ENCODE measurements at regions not wholly inside any gene's neighbourhood (a gene's known extent, or its start where the extent isn't known, plus 50 kb on each side); places are given as distances from the start of the nearest gene placed in this dataset.

DNA sequence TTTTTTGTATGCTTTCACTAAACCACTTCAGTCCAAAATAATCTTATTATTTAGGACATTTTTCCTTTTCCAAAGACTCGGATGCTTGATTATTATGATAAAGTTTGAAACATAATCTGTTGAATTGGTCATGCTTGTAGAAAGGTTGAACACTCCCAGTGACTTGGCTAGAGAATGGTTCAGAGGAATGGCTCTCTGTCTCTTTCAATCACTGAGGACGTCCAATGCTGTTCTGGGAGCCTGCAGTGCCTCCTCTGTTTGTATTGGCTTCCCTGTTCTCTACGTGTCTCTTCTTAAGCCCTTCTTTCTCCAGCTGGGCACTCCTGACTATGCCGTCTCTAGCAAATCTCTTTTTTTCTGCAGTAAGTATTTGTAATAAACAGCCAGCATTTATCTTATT lies 369.0 kb upstream of the DYNLRB2 start:
- no peak for DNase-seq

DNA sequence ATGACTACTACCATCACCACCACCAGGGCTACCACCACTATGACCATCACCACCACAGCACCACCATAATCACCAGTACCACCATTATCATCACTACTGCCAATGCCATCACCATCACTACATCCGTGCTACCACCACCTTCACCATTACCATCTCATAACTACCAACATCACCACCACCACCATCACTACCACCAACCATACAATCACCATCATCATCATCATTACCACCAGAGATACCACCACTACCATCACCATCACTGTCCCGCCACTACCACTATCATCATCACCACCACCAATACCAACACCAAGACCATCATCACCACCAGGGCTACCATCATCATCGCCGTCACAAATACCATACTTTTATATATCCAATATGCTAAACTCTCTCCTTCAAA lies 369.6 kb upstream of the DYNLRB2 start:
- no peak for DNase-seq

DNA sequence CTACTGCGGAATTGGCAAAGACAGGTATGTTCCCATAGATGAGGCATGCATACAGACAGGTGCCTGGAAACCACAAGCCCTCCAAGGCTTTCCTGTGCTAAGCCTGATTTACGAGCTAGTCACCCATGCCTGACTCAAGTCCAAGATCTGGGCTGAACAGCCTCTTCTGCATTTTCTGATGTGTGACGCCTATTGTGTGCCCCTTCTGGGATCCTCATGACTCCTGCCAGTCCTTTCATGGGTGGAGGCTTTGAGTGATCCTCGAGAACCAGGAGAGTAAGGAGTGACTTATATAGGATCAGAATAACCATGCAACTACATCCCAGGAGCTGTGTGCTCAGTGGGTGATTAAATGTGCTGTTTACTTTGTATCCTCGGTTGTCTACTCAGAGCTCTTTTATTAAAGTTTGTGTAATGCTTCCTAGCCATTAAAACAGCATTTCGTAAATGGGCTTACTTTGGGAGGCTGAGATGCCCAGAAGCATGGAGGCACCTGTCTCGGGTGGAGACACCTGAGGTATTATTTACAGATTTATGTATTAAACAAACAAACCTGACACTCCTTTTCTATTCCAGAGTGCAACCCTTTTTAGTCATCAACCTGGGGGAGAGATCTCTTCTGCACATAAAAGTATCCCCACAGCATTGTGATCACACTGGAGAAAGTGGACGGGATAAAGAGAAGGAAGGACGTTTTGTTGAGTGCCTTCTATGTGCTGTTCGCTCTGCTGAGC lies 373.0 kb upstream of the DYNLRB2 start:
- no peak for DNase-seq

DNA sequence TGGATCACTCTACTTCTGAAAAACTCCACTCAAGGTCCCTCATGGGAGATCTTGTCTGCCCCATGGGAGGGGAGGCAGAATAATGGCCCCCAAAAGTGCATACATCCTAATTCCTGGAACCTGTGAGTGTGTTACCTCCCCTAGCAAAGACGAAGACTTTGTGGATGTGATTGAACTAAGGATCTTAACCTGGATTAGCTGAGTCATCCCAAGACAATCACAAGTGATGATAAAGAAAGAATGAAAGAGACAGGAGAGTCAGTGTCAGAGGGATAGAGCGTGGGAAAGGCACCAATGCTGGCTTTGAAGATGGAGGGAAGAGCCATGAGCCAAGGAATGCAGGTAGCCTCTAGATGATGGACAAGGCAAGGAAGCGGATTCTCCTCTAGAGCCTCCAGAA lies 374.7 kb upstream of the DYNLRB2 start:
- no peak for DNase-seq

DNA sequence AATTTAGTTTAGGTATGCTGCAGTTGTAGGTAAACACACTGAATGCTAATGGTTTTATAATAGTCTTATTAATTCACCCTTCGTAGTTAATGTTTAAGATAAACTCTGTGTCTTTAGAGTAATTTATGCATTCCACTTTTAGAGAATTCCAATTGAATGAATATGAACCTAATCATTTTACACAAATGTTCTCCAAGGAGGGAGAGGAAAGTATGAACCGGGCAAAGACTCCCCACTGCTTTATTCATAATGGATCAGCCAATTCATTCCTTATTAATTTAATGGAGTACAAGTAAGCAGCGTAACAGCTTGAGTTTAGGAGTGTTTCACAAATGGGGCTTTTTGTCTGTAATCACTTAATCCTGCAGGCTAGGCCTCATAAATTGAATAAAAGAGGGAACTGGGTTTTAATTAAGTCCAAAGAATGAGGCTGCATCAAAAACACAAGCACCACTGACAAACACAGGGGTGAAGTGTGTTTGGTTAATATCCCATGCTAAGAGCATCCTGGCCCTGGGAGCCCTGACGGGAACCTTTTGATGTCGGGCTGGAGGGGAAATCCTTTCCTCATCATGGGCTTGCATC lies 375.7 kb upstream of the DYNLRB2 start:
- no peak for DNase-seq

DNA sequence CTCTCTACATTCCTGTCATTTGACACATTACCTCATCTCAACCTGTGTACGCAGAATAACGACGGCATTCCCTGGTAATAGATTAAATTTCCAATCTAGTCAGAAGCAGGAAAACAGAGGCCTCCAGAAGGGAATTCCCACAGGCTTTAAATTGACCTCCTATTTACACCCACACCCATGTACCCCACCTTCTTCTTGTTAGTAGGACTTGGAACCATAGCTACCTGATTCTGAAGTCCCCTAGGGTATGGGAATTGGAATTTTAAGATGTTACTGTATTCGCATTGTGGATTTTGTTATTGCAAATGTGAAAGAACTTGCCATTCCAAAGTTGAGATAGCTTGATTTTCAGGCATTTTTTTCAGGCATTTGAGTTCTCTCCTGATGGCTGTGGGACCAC lies 377.5 kb upstream of the DYNLRB2 start:
- DNase-seq: no peak

DNA sequence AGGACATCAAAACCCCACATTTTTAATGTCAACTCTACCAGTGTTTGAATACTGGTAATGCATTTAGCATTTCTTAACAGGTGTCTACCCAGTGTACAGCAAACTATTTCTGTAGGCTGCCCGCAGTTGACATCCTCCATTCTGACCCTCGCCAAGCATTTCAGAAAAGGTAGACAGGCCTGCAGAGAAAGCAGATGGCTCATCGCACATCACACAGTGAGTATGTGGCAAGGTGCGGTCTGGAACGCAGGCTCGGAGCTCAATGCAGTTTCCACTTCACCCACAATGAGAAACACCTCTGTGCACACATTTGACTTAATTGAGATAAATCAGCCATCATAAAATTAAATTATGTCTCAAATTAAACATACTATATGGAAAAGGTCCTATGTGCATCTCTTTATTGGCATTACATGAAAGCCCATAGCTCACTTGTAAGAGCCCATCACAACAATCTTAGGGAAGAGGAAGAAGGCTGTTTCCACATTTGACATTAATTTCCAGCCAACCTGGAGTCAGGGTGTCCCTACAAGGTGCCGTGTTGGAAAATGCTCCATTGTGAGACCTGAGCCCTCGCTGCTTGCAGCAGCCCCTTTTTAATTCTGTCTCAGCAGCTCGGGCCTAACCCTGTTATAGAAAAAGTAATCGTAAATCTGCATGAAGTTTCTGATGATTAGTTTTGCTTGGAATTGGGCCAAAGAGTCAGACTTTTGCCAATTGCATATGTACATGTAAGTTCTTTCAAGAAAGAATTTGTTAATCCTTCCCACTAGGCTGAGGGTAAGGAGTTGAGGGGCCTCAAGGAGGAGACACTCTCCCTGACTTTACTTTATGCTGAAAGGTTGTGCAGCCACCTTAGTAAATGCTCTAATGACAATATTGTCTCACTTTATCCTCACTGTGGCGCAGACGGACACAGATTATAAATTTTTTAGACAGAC lies 378.7 kb upstream of the DYNLRB2 start:
- no peak for DNase-seq

DNA sequence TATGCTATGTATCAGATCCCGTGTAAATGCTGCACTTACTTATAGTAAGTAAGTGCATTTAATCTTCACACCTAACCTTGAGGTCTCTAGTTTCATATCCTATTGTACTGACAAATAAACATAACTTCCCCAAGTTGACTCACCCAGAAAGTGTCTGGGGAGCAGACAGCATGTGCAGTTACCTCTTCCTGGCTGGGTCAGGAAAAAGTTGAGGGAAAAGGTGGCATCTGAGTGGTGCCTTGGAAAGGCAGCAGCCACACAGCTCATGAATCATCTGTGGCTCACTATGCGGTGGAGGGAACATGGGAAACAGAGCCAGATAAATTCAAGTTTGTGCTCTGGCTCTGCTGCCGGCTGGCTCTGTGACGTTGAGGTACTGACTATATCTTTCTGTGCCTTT lies 382.0 kb upstream of the DYNLRB2 start:
- DNase-seq: no peak

DNA sequence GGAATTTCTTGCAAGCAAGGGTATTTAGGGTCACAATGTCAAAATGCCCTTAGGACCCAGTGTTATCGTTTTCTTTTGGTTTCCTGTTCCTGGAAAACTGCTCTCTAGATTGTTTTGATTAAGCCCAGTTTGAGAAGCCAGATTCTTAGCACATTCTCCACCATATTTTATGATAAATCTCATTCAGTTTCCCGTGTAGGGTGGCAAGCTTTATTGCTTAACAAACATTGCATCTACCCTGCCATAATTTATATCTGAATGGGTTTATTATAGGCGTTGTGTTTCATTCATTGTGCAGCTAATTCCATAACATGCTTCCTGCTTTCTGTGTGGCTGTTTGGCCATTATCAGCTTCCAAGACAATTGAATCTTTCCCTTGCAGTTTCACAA lies 389.1 kb upstream of the DYNLRB2 start:
- DNase-seq: no peak

DNA sequence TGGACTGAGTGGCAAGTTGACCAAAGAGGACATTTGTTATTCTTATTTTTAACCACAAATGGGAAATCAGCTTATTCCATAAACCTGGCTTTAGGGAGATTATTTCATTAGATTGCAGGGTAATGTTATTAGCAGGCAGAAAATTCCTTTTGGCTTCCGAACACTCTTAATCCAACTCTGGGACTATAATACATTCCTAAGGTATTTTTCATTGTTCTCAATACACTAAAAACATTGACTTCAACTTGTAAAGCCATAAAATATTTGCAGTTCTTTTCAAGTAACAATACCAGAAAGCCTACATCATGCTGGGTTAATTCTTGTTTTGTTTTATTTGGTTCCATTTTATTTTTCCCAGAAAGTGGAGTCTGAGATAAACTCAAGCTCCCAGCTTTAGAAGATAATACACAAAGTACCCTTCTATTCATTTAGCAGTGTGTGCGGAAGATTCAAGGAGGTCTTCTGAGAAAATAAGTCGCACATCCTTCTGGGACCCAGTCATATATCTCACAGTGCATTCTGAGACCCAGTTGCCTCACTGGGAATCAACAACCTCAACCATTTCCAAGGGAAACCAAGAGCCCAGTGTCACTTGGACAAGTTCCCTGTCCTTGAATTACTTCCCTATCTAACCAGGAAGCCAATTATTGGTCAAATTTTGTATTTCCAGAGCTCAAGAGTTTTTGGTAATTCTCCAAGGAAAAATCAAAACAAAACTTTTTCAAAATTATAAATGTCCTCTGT lies 389.6 kb upstream of the DYNLRB2 start:
- DNase-seq: no peak

DNA sequence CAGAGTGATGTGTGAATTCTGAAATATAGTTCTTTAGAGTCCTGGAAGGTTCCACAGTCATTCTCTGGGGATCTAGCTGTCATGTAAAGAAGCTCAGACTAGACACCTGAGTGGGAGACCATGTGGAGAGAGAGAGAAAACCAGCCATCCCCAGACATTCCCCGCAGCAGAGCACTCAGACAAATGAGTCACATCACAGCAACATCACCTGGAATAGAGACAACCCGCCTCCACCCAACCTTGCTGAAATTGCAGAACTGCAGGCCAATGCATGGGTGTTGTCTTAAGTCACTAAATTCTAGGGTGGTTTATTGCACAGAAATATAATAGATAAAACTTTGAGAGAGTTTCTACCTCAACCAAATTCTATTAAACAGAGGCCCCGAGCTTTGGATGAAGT lies 392.0 kb upstream of the DYNLRB2 start:
- no peak for DNase-seq

DNA sequence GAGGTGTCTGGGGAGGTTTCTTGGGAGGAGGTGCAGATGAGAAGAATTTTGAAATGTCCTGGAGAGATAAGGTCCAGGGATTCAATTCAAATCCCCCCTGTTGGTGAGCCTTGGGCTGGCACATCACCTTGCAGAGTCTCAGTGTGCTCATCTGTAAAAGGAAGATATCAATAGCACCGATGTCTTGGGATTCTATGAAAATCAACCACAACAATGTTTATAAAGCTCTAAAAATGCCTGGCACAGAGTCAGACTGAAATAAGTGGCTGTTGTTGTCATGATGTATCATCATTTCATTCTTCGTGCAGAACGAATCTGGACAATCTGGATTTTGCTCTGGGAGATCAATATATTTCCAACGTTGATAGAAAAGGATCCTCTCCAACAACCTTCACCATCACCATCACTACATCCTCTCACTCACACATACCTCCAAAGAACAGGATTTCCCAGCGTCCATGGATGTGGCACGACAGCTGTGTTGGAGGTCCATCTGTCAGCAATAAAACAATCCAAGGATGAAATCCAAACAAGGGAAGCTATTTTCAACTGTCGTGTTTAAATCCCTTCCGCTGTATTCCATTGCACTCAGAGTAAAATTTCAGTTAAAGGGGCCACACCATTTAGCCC lies 393.7 kb upstream of the DYNLRB2 start:
- no peak for DNase-seq

DNA sequence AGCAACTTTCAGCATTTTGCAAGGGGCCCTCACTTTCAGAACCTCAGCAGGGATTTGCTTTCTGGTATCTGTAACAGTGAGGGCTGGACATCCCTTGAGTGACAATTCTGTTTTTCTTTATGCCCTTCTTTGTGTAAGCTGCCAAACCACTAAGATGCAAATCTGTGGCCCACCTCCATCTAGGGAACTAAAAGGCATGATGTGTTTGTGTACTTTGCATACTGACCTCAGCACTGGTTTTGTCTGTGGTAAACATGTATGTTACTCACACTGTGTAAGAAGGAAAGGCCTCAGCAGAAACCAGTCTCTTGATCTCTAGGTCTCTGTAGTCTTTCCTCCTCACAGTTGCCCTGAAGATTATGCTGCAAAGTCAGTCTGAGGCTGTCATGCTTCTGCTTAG lies 396.6 kb upstream of the DYNLRB2 start:
- no peak for DNase-seq

DNA sequence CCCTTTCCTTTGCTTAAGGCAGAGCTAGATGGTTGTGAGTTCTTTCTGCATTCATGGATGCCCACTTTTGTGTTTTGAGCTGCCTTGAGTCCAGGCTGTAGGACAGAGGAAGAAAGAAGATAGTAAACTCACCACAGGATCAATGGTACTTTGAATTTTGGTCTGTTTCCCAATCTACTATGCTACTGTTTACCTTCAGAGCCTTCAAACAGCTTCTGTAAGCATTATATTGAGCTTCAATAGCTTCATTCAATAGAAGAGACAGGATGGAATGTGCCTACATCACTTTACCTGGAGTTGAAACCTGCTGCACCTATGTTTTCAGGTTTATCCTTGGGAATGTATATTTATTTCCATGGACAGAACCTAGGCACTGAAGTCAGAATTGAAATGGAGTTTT lies 397.9 kb upstream of the DYNLRB2 start:
- no peak for DNase-seq

DNA sequence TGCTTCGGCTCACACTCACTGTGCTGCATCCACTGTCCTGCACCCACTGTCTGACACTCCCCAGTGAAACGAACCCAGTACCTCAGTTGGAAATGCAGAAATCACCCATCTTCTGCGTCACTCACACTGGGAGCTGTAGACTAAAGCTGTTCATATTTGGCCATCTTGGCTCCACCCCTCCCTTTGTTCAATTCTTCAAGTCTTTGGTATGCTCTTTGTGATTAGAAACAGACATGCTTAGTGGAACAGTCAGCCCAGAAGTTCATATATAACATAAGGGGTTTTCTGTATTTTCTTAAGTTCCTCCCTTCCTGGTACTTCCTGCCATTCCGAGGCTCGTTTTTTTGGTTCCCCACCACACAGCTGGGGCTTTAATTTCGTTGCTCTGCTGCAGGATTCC lies 398.5 kb upstream of the DYNLRB2 start:
- DNase-seq: no peak

DNA sequence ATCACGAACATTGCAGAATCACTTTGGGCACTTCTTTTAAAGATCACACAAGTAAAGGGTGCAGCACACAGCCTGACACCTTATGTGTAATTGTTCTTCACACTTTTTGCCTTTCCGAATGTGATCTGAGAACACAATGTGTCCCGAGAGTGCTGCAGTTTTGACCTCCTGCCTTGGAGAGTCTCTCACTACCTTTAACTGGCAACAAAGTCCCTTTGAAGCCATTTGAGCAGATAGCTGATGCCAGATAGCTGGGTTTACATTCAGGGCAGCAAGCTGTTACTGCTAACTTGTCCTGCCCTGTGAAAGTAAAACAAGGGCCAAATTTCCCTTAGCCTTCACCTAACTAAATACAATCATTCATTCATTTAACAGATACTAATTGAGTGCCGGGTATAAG lies 411.0 kb upstream of the DYNLRB2 start:
- DNase-seq: no peak

DNA sequence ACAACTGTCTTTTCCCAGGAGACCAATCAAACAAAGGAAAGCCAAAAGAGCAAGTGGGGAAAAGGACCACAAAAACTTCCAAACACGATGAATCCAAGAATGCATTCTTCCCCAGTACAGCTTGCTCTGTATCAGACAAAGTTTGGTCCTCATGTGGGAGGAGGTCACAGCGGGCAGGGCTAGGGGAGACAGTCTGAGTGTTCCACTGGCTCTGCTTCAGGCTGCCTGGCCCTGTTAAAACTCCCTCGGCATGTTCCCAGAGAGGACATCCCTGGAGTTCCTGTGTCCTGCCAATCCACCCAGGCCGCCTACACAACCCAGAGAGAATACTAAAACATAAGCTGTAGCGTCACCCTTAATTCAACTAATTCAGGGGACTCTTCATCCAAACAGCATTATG lies 415.1 kb upstream of the DYNLRB2 start:
- DNase-seq: no peak

DNA sequence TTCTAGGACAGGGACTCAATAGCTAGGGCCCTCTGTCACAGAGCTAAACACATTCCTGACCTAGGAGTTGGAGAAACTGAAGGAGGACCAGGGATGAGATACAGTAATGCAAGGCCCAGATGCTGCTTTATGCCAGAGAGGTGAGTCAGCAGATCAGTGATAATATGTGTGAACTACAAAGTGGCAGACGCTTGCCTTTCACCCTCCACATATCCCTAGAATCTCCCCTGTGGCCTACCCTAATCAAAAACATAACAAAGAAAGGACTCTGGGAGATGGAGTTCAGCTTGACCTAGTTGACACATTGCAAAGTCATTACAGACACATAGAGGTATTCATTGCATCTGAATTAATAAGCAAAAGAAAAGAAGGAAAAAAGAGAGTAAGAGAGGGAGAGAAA lies 417.6 kb upstream of the DYNLRB2 start:
- no peak for DNase-seq

DNA sequence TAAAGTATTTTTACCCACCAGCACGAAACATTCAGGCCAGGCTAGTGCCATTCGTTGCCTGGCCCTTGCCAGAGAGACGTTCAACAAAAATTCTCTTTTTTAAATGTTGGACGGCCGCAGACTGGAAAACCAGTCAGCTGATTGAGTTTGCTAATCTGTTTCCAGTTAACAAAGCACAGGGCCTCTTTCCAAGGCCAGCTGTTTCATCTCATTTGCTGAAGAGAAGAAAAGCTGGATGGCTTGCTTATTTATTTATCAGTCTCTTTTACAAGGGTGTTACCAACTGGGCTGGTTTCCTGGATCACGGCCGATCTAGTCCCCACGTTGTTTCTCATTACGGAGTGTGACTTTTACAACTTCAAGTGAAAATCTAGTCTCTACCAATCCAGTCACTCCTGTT lies 418.7 kb upstream of the DYNLRB2 start:
- no peak for DNase-seq

DNA sequence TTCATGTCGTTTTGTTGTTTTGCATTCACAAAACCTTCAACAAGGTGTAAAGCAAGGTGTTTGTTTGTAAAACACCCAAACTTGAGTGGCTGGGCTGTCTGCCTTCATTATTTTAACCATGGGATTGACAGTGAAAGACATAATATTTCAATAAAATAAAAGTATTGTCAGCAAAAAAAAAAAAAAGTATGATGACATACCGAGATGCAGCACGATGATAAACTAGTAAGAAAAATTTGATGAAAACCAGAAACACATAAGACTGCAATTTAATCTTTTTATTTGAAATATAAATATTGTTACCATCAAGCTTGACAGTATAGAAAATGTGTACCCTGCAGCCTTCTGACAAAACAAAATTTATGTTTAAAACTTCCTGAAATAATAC lies 419.3 kb upstream of the DYNLRB2 start:
- DNase-seq: no peak

DNA sequence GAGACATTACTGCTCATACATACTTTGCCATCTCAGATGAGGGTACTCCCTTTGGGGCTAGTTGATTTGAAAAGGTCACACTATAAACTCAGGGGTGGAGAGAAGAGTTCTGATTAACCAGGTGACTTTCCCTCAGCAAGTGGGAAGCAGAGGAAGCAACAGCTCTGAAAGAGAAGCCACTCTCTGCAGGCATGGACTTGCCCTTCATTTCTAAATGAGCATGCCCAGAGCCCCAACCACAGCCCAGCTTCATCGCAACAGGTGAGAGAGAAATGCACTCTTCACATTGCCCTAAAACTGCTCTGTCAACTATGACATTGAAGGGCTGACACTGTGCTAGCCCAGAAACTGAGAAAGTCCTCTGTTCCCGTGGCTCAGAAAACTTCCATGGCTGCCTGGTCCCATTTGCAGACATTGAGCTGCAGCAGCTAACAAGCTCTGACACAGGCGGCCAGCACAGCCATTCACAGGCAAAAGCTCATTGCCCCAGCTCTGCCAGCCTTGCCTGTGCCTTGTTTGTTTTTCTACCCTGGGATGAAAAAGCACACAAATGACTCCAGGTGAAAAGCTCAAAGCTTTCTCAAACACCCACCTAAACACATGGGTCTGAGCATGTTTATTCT lies 419.8 kb upstream of the DYNLRB2 start:
- no peak for DNase-seq

DNA sequence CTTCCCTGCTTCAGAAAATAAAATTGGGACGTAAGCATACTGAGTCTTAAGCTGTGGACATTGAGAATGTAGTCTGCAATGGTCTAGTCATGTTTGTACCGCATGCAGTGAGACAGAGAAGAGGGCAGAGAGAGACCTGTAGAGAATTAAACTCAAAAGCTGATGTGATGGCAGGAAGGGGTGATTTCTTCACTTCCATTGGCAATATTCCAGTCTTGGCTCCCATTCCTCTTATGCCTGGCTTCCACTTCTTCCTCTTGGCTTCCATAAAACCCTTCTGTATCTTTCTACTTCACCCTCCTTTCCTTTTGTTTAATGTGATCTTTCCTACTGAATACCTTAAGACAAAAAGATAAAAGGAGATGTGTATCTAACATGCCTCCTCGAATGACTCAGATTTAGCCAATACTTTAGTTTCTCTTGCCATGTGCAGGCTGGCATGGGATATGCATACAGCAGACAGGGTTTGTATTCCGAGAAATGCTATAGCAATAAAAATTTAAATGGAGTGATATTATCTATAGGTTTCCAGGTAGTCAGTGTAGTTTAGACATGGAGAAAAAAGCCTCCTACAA lies 423.1 kb upstream of the DYNLRB2 start:
- no peak for DNase-seq

All from midbrain (tissue), 1 donor.